Epithelial cell of proximal tubule (primary cell): ENCODE measurements at regions not wholly inside any gene's neighbourhood (a gene's known extent, or its start where the extent isn't known, plus 50 kb on each side); places are given as distances from the start of the nearest gene placed in this dataset.

Experiments
- DNase-seq: peaks from one replicate; pipeline ENCODE4 v3.0.0-alpha.2; 2011; ENCODE audit warnings: low read depth
- H3K4me3 ChIP-seq: 2 replicates; pipeline ENCODE4 v1.5.1; 2011; ENCODE audit warnings: low read depth, mild to moderate bottlenecking, low read length
- CTCF ChIP-seq: conservative IDR thresholded peaks from 2 replicates; pipeline ENCODE4 v1.5.1; 2012; ENCODE audit warnings: low read depth, mild to moderate bottlenecking, low read length

- H3K4me3 ChIP-seq = no peak overlapping the region
- DNase-seq = no peak
- no peak for TF ChIP-seq CTCF
These were observed 181.2 kb upstream of the EPHA3 start for GRCh38 chr3:88926221-88926620.

GRCh38 chr3:88930611-88931010 is 176.8 kb upstream of the EPHA3 start:
- no peak for TF ChIP-seq CTCF
- no peak overlapping the region for H3K4me3 ChIP-seq
- DNase-seq = peak; percentile 1

GRCh38 chr3:88936831-88937230 is 170.6 kb upstream of the EPHA3 start:
- TF ChIP-seq CTCF = no peak
- DNase-seq = no peak
- H3K4me3 ChIP-seq = no peak overlapping the region

GRCh38 chr3:88940296-88940695 is 167.1 kb upstream of the EPHA3 start:
- DNase-seq = no peak
- no peak for TF ChIP-seq CTCF
- no peak overlapping the region for H3K4me3 ChIP-seq

- no peak overlapping the region for H3K4me3 ChIP-seq
- no peak for DNase-seq
- no peak for TF ChIP-seq CTCF
These were observed 160.4 kb upstream of the EPHA3 start for GRCh38 chr3:88947013-88947412.

GRCh38 chr3:88954853-88955252 is 152.6 kb upstream of the EPHA3 start:
- TF ChIP-seq CTCF = no peak
- no peak for DNase-seq

GRCh38 chr3:88955274-88955673 is 152.1 kb upstream of the EPHA3 start:
- no peak for DNase-seq

More at GRCh38 chr3:88954853-88955252, 152.6 kb upstream of the EPHA3 start:
- H3K4me3 ChIP-seq = no peak overlapping the region

More at GRCh38 chr3:88955274-88955673, 152.1 kb upstream of the EPHA3 start:
- H3K4me3 ChIP-seq = no peak overlapping the region
- no peak for TF ChIP-seq CTCF
